ENCODE measurements at regions not wholly inside any gene's neighbourhood (a gene's known extent, or its start where the extent isn't known, plus 50 kb on each side); places are given as distances from the start of the nearest gene placed in this dataset.

DNA sequence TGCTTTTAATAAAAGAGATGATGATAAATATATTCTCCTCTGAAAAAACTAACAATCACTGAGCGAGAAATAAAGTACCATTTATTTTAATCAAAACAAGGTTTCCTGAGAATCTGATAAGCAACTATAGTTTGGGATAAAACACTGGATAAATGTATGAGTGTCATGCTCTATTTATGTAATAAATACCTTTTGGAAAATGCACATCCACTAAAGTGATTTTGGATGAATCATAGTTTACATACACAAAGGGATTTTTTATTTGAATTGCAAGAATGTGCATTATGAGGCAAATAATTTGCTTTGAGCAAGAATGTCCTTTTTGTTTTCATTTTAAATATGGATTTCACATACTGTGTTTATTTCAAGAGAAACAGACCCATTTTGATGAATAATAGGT, 1483.5 kb downstream of the MRPL39 start:
- TF ChIP-seq EZH2 (IDR thresholded peaks at IDR 0.05; ENCODE audit: low read depth, unreplicated experiment) (no peak), NANOG (IDR thresholded peaks at IDR 0.05; ENCODE audit: borderline replicate concordance) (no peak), JUNB (IDR thresholded peaks at IDR 0.05; ENCODE audit: unreplicated experiment) (no peak), POLR2AphosphoS5 (IDR thresholded peaks at IDR 0.05; ENCODE audit: low read depth) (no peak), EZH2phosphoT487 (IDR thresholded peaks at IDR 0.05; ENCODE audit: unreplicated experiment) (no peak), ZNF114 (CRISPR knock-in tag; IDR thresholded peaks at IDR 0.05) (no peak), ZNF331 (CRISPR knock-in tag; IDR thresholded peaks at IDR 0.05; ENCODE audit: low read depth) (no peak)
- TF ChIP-seq, protein P1, sequence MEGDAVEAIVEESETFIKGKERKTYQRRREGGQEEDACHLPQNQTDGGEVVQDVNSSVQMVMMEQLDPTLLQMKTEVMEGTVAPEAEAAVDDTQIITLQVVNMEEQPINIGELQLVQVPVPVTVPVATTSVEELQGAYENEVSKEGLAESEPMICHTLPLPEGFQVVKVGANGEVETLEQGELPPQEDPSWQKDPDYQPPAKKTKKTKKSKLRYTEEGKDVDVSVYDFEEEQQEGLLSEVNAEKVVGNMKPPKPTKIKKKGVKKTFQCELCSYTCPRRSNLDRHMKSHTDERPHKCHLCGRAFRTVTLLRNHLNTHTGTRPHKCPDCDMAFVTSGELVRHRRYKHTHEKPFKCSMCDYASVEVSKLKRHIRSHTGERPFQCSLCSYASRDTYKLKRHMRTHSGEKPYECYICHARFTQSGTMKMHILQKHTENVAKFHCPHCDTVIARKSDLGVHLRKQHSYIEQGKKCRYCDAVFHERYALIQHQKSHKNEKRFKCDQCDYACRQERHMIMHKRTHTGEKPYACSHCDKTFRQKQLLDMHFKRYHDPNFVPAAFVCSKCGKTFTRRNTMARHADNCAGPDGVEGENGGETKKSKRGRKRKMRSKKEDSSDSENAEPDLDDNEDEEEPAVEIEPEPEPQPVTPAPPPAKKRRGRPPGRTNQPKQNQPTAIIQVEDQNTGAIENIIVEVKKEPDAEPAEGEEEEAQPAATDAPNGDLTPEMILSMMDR (conservative IDR thresholded peaks at IDR 0.05; ENCODE audit: low read depth in 2 of 2) = no peak
- TF ChIP-seq, protein P2, sequence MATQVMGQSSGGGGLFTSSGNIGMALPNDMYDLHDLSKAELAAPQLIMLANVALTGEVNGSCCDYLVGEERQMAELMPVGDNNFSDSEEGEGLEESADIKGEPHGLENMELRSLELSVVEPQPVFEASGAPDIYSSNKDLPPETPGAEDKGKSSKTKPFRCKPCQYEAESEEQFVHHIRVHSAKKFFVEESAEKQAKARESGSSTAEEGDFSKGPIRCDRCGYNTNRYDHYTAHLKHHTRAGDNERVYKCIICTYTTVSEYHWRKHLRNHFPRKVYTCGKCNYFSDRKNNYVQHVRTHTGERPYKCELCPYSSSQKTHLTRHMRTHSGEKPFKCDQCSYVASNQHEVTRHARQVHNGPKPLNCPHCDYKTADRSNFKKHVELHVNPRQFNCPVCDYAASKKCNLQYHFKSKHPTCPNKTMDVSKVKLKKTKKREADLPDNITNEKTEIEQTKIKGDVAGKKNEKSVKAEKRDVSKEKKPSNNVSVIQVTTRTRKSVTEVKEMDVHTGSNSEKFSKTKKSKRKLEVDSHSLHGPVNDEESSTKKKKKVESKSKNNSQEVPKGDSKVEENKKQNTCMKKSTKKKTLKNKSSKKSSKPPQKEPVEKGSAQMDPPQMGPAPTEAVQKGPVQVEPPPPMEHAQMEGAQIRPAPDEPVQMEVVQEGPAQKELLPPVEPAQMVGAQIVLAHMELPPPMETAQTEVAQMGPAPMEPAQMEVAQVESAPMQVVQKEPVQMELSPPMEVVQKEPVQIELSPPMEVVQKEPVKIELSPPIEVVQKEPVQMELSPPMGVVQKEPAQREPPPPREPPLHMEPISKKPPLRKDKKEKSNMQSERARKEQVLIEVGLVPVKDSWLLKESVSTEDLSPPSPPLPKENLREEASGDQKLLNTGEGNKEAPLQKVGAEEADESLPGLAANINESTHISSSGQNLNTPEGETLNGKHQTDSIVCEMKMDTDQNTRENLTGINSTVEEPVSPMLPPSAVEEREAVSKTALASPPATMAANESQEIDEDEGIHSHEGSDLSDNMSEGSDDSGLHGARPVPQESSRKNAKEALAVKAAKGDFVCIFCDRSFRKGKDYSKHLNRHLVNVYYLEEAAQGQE (IDR thresholded peaks at IDR 0.05; ENCODE audit: unreplicated experiment) = no peak
- TF ChIP-seq, protein P3, sequence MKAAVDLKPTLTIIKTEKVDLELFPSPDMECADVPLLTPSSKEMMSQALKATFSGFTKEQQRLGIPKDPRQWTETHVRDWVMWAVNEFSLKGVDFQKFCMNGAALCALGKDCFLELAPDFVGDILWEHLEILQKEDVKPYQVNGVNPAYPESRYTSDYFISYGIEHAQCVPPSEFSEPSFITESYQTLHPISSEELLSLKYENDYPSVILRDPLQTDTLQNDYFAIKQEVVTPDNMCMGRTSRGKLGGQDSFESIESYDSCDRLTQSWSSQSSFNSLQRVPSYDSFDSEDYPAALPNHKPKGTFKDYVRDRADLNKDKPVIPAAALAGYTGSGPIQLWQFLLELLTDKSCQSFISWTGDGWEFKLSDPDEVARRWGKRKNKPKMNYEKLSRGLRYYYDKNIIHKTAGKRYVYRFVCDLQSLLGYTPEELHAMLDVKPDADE (IDR thresholded peaks at IDR 0.05) = no peak

All from GM23338 (cell line).